ENCODE measurements at regions not wholly inside any gene's neighbourhood (a gene's known extent, or its start where the extent isn't known, plus 50 kb on each side); places are given as distances from the start of the nearest gene placed in this dataset.
"Not testable (repeated sequence)": the region's sequence is repeated elsewhere in the genome, so short reads cannot be mapped to it uniquely, and the experiment has no call there.

- TF ChIP-seq EZH2 (IDR thresholded peaks at IDR 0.05; ENCODE audit: borderline replicate concordance, low read depth, low read length, poor library complexity, severe bottlenecking); CTCF (conservative IDR thresholded peaks at IDR 0.05; ENCODE audit: low read depth, low read length): not testable (repeated sequence)
Observed at GRCh38 chr6:56824431-56824830, 130.5 kb upstream of the BEND6 start.
